OCI-LY3 (cell line): ENCODE measurements at regions not wholly inside any gene's neighbourhood (a gene's known extent, or its start where the extent isn't known, plus 50 kb on each side); places are given as distances from the start of the nearest gene placed in this dataset.

ENCODE experiments used
- CTCF ChIP-seq: fragments of 200-600, 300-600 bp; sonication (generic); IDR thresholded peaks from 2 replicates; pipeline ENCODE4 v1.5.1; 2014; ENCODE audit warnings: antibody characterized with exemption, low read length, low read depth
- EZH2phosphoT487 ChIP-seq: fragments of 200-600 bp; shearing (Covaris generic); IDR thresholded peaks from 2 replicates; pipeline ENCODE4 v1.6.1; 2018; ENCODE audit warnings: antibody characterized with exemption, mixed run types, low read depth

GRCh38 chr4:29708473-29708872 lies 1011.7 kb upstream of the PCDH7 start:
- no peak for TF ChIP-seq CTCF
- TF ChIP-seq EZH2phosphoT487: no peak
